ENCODE measurements at regions not wholly inside any gene's neighbourhood (a gene's known extent, or its start where the extent isn't known, plus 50 kb on each side); places are given as distances from the start of the nearest gene placed in this dataset.

DNA sequence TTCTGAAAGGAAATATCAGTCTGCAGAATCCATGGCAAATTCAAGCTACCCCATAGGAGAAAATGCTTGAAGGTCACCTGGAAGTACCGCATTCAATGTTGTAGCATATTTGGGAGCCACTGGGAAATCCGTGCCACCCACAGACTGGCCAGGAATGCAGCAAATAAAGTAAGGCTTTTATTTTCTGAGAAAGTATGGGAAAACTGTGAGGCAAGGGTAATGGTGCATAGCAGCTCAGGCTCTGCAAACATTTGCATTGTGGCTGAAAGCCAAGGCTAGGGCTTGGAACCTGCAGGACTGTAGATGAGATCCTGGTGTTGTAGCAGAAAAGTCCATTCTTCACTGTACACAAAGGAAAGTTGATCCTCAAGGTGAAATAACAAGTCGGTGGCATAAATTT lies 450.9 kb upstream of the NR3C2 start:
- FAIRE-seq (no peak), DNase-seq (ENCODE audit: insufficient read length, low spot score) (no peak)
- TF ChIP-seq POLR2A (IDR thresholded peaks at IDR 0.05; ENCODE audit: low read depth, low read length) = no peak
- TF ChIP-seq POU2F2 (IDR thresholded peaks at IDR 0.05; ENCODE audit: low read depth, low read length) = no peak
- TF ChIP-seq PAX5 (IDR thresholded peaks at IDR 0.05; ENCODE audit: insufficient read depth, low read length, severe bottlenecking) = no peak
- no peak for TF ChIP-seq TAF1 (IDR thresholded peaks at IDR 0.05; ENCODE audit: low read depth, low read length)
- no peak for TF ChIP-seq POLR2AphosphoS5 (IDR thresholded peaks at IDR 0.05; ENCODE audit: low read depth, low read length)
- TF ChIP-seq SPI1 (IDR thresholded peaks at IDR 0.05; ENCODE audit: low read depth, low read length) = no peak

DNA sequence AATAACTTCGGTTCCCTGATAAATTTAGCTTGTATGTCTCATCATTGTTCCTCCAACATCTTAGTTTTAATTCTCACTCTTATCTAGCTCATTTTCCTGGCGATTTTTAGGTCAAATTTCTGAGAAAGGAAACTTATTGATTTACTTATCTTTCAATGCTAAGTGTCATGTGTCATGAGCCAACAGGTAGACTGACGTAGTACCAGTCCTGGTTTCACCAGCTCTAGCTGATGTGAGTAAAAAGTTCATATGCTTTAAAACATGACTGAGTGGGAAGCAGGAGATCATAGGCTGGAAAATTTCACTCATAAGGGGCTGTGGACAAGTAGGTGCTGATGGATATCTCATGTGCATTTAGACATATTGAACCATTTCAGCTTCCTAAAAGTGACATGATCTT lies 441.7 kb upstream of the NR3C2 start:
- TF ChIP-seq TAF1 (IDR thresholded peaks at IDR 0.05; ENCODE audit: low read depth, low read length) (no peak), POLR2AphosphoS5 (IDR thresholded peaks at IDR 0.05; ENCODE audit: low read depth, low read length) (no peak), SPI1 (IDR thresholded peaks at IDR 0.05; ENCODE audit: low read depth, low read length) (no peak), POLR2A (IDR thresholded peaks at IDR 0.05; ENCODE audit: low read depth, low read length) (no peak)
- FAIRE-seq (no peak), DNase-seq (ENCODE audit: insufficient read length, low spot score) (no peak)

- no peak for FAIRE-seq
- TF ChIP-seq POU2F2 (IDR thresholded peaks at IDR 0.05; ENCODE audit: low read depth, low read length) (no peak), SPI1 (IDR thresholded peaks at IDR 0.05; ENCODE audit: low read depth, low read length) (no peak), TAF1 (IDR thresholded peaks at IDR 0.05; ENCODE audit: low read depth, low read length) (no peak), PAX5 (IDR thresholded peaks at IDR 0.05; ENCODE audit: insufficient read depth, low read length, severe bottlenecking) (no peak), POLR2A (IDR thresholded peaks at IDR 0.05; ENCODE audit: low read depth, low read length) (no peak), POLR2AphosphoS5 (IDR thresholded peaks at IDR 0.05; ENCODE audit: low read depth, low read length) (no peak)
- no peak for DNase-seq (ENCODE audit: insufficient read length, low spot score)
These were observed 441.2 kb upstream of the NR3C2 start for GRCh38 chr4:148883435-148883834.

DNA sequence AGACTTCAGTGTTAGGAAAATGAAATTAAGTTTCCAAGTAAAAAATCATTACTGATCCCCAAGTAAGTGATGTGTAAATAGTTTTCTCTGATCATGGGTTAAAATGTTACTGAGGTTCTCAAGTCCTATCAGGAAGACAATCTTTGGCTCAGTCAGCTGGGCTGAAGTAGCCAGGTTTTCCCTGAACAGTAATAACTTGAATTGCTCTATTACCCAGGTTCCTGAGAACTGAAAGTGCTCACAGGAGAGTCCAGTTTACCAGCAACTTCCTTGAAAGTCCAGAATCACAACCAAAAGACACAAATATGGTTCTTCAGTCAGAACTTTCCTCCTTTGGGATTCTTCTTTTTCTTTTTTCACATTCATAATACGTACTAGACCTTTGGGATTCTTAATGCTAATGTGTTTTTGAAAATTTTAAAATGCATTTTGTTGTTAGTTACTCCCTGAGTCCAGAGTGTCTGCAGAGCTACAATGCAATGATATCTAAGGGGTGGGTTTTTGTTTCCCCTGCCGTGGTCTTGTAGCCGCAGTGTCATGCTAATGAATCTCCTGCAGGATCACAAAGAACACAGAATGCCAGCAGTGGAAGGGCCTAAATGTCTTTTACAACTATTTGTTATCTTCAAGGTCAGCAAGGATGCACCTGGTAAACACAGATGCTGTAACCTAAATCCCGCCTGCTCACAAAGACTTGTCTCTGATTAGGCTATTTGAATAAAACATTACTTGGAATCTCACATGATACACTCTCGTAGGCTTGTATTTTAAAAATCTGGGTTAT lies 439.8 kb upstream of the NR3C2 start:
- TF ChIP-seq SPI1 (IDR thresholded peaks at IDR 0.05; ENCODE audit: low read depth, low read length) (no peak), PAX5 (IDR thresholded peaks at IDR 0.05; ENCODE audit: insufficient read depth, low read length, severe bottlenecking) (no peak), POU2F2 (IDR thresholded peaks at IDR 0.05; ENCODE audit: low read depth, low read length) (no peak), POLR2A (IDR thresholded peaks at IDR 0.05; ENCODE audit: low read depth, low read length) (no peak)
- no peak for DNase-seq (ENCODE audit: insufficient read length, low spot score)
- FAIRE-seq = no peak

DNA sequence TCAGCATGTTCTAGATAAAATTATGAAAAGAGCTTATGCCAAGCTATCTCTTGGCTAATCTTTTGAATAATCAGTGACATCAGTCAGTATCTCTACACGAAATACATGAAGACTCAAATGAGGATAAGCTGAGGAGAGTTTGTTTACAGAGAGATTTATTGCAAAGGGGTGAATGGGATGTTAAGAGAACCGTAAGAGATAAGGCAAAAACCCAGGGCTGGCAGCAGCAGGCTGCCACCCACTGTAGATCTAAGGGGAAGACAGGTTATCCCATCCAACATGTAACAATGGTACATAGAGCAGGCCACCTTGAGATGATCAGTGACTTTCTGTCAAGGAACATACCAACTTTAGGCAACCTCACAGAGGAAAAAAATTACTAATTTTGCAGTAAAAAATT lies 432.1 kb upstream of the NR3C2 start:
- DNase-seq (ENCODE audit: insufficient read length, low spot score) = no peak
- TF ChIP-seq SPI1 (IDR thresholded peaks at IDR 0.05; ENCODE audit: low read depth, low read length) (no peak), PAX5 (IDR thresholded peaks at IDR 0.05; ENCODE audit: insufficient read depth, low read length, severe bottlenecking) (no peak), TAF1 (IDR thresholded peaks at IDR 0.05; ENCODE audit: low read depth, low read length) (no peak), POLR2A (IDR thresholded peaks at IDR 0.05; ENCODE audit: low read depth, low read length) (no peak), POU2F2 (IDR thresholded peaks at IDR 0.05; ENCODE audit: low read depth, low read length) (no peak), POLR2AphosphoS5 (IDR thresholded peaks at IDR 0.05; ENCODE audit: low read depth, low read length) (no peak)
- no peak for FAIRE-seq

DNA sequence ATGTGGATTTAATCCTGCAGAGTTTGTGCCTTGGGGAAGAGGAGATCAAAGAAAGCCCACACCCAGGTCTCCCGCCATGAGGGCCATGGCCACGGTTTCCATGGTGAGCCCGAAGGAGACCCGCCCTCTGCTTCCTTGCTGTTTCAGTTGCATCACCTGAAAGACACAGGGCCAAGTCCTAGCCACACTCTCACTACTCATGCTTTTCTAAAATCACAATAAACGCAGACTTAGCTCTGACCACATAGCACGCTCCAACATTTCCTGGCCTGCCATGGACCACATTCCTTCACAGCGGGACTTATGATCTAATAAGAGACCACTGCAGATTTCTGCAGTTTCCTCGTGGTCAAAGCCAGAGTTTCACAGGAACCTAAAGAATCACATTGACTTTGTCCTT lies 426.0 kb upstream of the NR3C2 start:
- FAIRE-seq = no peak
- no peak for DNase-seq (ENCODE audit: insufficient read length, low spot score)

GRCh38 chr4:148866666-148867065 lies 424.5 kb upstream of the NR3C2 start:
- no peak for TF ChIP-seq SPI1 (IDR thresholded peaks at IDR 0.05; ENCODE audit: low read depth, low read length)
- TF ChIP-seq POU2F2 (IDR thresholded peaks at IDR 0.05; ENCODE audit: low read depth, low read length) = no peak
- no peak for TF ChIP-seq POLR2A (IDR thresholded peaks at IDR 0.05; ENCODE audit: low read depth, low read length)
- no peak for TF ChIP-seq POLR2AphosphoS5 (IDR thresholded peaks at IDR 0.05; ENCODE audit: low read depth, low read length)
- no peak for TF ChIP-seq TAF1 (IDR thresholded peaks at IDR 0.05; ENCODE audit: low read depth, low read length)
- no peak for TF ChIP-seq PAX5 (IDR thresholded peaks at IDR 0.05; ENCODE audit: insufficient read depth, low read length, severe bottlenecking)

More for the DNA sequence above, 426.0 kb upstream of the NR3C2 start:
- TF ChIP-seq SPI1 (IDR thresholded peaks at IDR 0.05; ENCODE audit: low read depth, low read length) (no peak), TAF1 (IDR thresholded peaks at IDR 0.05; ENCODE audit: low read depth, low read length) (no peak), POLR2AphosphoS5 (IDR thresholded peaks at IDR 0.05; ENCODE audit: low read depth, low read length) (no peak), POU2F2 (IDR thresholded peaks at IDR 0.05; ENCODE audit: low read depth, low read length) (no peak), POLR2A (IDR thresholded peaks at IDR 0.05; ENCODE audit: low read depth, low read length) (no peak), PAX5 (IDR thresholded peaks at IDR 0.05; ENCODE audit: insufficient read depth, low read length, severe bottlenecking) (no peak)

DNA sequence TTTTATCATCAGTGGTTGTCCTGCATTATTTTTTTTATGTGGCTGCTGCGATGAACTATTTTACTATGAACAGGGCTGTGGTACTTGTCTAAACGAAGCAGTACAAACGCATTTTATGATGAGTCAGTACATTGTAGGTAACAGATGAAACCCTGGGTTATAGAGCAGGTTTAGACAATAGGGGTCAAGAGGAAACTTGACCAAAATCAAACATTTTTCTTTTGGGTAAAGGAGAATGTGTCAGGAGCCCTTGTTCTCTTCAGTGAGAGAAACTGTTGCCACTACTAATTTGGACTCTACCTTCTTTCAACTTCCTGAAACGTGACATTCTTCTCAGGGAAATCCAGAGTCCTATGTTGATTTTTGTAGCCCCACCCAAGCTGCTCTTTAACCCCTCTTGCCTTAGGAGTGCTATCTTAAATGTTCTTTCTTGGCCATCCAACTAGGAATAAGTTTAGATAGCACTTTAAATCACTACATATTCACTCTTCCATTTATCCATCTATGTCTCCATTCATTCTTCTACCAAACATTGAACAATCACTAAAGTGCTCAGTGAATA lies 415.8 kb upstream of the NR3C2 start:
- no peak for DNase-seq (ENCODE audit: insufficient read length, low spot score)
- TF ChIP-seq TAF1 (IDR thresholded peaks at IDR 0.05; ENCODE audit: low read depth, low read length) (no peak), SPI1 (IDR thresholded peaks at IDR 0.05; ENCODE audit: low read depth, low read length) (no peak), PAX5 (IDR thresholded peaks at IDR 0.05; ENCODE audit: insufficient read depth, low read length, severe bottlenecking) (no peak), POLR2A (IDR thresholded peaks at IDR 0.05; ENCODE audit: low read depth, low read length) (no peak), POLR2AphosphoS5 (IDR thresholded peaks at IDR 0.05; ENCODE audit: low read depth, low read length) (no peak), POU2F2 (IDR thresholded peaks at IDR 0.05; ENCODE audit: low read depth, low read length) (no peak)
- FAIRE-seq = no peak

More at GRCh38 chr4:148866666-148867065, 424.5 kb upstream of the NR3C2 start:
- FAIRE-seq = no peak
- DNase-seq (ENCODE audit: insufficient read length, low spot score) = no peak

DNA sequence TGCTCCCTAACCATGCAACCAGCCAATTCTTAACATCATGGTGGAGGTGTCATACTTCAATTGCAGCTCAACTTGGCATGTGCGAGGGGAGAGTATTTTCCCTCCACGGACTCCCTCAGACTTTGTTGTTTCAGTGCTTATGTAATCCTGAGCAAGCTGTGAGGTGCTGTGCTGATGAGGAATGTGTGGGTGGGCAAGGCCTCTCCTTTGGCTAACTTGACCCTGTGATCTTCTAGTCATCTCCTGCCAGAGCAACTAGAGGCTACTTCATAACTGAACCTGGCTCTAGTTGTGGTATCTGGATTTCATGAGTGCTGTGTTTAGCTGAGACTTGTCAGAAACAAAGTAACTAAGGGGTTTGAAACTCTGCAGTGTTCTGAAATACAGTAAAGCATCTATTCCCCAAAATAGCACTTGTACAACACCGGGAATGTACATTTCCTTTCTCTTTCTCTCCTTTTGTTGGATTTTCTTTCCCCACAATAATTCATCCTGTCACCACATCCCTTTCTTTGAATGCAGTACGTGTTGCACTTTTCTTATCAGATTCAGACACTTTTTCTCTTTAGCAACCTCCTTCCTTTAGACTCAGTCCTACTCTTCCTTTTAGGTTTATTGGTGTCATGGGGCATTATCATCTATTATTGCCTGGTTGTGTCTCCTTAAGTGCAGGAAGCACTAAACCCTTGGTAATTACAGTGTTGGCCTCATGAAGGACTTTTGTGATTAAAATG lies 415.2 kb upstream of the NR3C2 start:
- no peak for TF ChIP-seq SPI1 (IDR thresholded peaks at IDR 0.05; ENCODE audit: low read depth, low read length)
- no peak for TF ChIP-seq PAX5 (IDR thresholded peaks at IDR 0.05; ENCODE audit: insufficient read depth, low read length, severe bottlenecking)
- TF ChIP-seq POLR2A (IDR thresholded peaks at IDR 0.05; ENCODE audit: low read depth, low read length) = no peak
- no peak for TF ChIP-seq TAF1 (IDR thresholded peaks at IDR 0.05; ENCODE audit: low read depth, low read length)
- no peak for TF ChIP-seq POU2F2 (IDR thresholded peaks at IDR 0.05; ENCODE audit: low read depth, low read length)
- TF ChIP-seq POLR2AphosphoS5 (IDR thresholded peaks at IDR 0.05; ENCODE audit: low read depth, low read length) = no peak
- FAIRE-seq = no peak
- no peak for DNase-seq (ENCODE audit: insufficient read length, low spot score)
